DND-41 (cell line): ENCODE measurements at regions not wholly inside any gene's neighbourhood (a gene's known extent, or its start where the extent isn't known, plus 50 kb on each side); places are given as distances from the start of the nearest gene placed in this dataset.
"Not testable (repeated sequence)": the region's sequence is repeated elsewhere in the genome, so short reads cannot be mapped to it uniquely, and the experiment has no call there.

Experiments
- ATAC-seq: fragments of 200-7000 bp; cut with Tn5 transposase; 3 replicates; pipeline ENCODE4 v1.9.1; 2021; ENCODE audit warnings: low read depth; ENCODE audit not compliant: insufficient read depth
- DNase-seq: peaks from one replicate; pipeline ENCODE4 v3.0.0-alpha.2; 2020
- H2AFZ ChIP-seq: 2 replicates; pipeline ENCODE4 v1.6.0; 2012; ENCODE audit warnings: low read depth, low read length
- H3K27ac ChIP-seq: 2 replicates; pipeline ENCODE4 v1.5.1; 2012; ENCODE audit warnings: low read length, inconsistent platforms
- H3K27me3 ChIP-seq: fragments of 200-600 bp; sonication (generic); 2 replicates; pipeline ENCODE4 v1.6.0; 2012; ENCODE audit warnings: low read length, mild to moderate bottlenecking, inconsistent platforms; ENCODE audit not compliant: insufficient read depth, poor library complexity
- H3K36me3 ChIP-seq: 2 replicates; pipeline ENCODE4 v1.5.1; 2012; ENCODE audit warnings: low read length, inconsistent platforms; ENCODE audit not compliant: insufficient read depth
- H3K4me1 ChIP-seq: 2 replicates; pipeline ENCODE4 v1.5.1; 2012; ENCODE audit warnings: mild to moderate bottlenecking, low read length; ENCODE audit not compliant: insufficient read depth
- H3K4me2 ChIP-seq: 2 replicates; pipeline ENCODE4 v1.6.0; 2012; ENCODE audit warnings: mild to moderate bottlenecking, moderate library complexity, low read length, inconsistent platforms; ENCODE audit not compliant: insufficient read depth
- H3K4me3 ChIP-seq, 2 experiments: fragments of 200-600 bp in 1 of 2; shearing (Covaris generic) in 1 of 2; 2 replicates each; pipeline ENCODE4 v1.5.1; 2012 to 2016; ENCODE audit warnings: inconsistent platforms in 2 of 2, low read length in 2 of 2, mild to moderate bottlenecking in 2 of 2, low read depth in 1 of 2, moderate library complexity in 1 of 2
- H3K79me2 ChIP-seq: 2 replicates; pipeline ENCODE4 v1.6.0; 2012; ENCODE audit warnings: low read length, inconsistent platforms; ENCODE audit not compliant: insufficient read depth
- H3K9ac ChIP-seq: 2 replicates; pipeline ENCODE4 v1.6.0; 2012; ENCODE audit warnings: low read depth, mild to moderate bottlenecking, inconsistent platforms, low read length, moderate library complexity
- H3K9me3 ChIP-seq: 2 replicates; pipeline ENCODE4 v1.5.1; 2012; ENCODE audit warnings: low read length, moderate library complexity, mild to moderate bottlenecking, inconsistent platforms; ENCODE audit not compliant: insufficient read depth, severe bottlenecking
- H4K20me1 ChIP-seq: 2 replicates; pipeline ENCODE4 v1.6.0; 2012; ENCODE audit warnings: low read length; ENCODE audit not compliant: insufficient read depth
- EZH2 ChIP-seq: IDR thresholded peaks from 3 replicates; pipeline ENCODE4 v1.6.1; 2012; ENCODE audit warnings: borderline replicate concordance, low read depth, mild to moderate bottlenecking, moderate library complexity, low read length, inconsistent platforms; ENCODE audit not compliant: severe bottlenecking
- TF ChIP-seq, protein P1 (sequence below): IDR thresholded peaks from 2 replicates; pipeline ENCODE4 v1.5.1; 2012; ENCODE audit warnings: borderline replicate concordance, low read length, moderate library complexity, mild to moderate bottlenecking; ENCODE audit not compliant: poor library complexity, severe bottlenecking; ENCODE audit errors: extremely low read depth

DNA sequence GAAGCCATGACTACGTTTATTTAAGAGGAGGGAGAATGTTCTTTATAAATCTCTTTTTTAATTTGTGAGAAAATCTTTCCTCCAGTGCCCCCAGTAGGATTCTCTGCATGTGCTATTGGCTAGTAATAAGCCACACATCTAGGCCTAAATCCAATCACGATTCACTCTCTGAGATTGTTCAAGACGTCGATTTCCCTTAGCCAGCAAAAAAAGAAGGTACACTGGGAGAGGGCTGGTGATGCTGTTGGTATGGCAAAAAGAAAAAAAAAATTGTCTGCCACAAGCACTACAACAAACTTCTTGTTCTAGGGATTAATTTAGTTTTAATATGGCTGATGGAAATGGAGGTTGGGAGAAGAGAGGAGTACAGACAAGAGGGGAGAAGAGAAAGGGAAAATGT, 130.5 kb upstream of the MROH9 start:
- Histone ChIP-seq H3K4me1 (no peaks in the 10 kb centered on the region), H3K79me2 (no peaks in the 10 kb centered on the region), H4K20me1 (no peaks in the 10 kb centered on the region), H3K27me3 (no peaks in the 10 kb centered on the region), H3K27ac (no peak overlapping the region), H3K9me3 (no peaks in the 10 kb centered on the region), H3K4me3 (no peak overlapping the region), H3K36me3 (no peaks in the 10 kb centered on the region), H2AFZ (no peak overlapping the region), H3K9ac (no peak overlapping the region), H3K4me2 (no peak overlapping the region)
- ATAC-seq (no peak), DNase-seq (no peak)
- TF ChIP-seq, protein P1, sequence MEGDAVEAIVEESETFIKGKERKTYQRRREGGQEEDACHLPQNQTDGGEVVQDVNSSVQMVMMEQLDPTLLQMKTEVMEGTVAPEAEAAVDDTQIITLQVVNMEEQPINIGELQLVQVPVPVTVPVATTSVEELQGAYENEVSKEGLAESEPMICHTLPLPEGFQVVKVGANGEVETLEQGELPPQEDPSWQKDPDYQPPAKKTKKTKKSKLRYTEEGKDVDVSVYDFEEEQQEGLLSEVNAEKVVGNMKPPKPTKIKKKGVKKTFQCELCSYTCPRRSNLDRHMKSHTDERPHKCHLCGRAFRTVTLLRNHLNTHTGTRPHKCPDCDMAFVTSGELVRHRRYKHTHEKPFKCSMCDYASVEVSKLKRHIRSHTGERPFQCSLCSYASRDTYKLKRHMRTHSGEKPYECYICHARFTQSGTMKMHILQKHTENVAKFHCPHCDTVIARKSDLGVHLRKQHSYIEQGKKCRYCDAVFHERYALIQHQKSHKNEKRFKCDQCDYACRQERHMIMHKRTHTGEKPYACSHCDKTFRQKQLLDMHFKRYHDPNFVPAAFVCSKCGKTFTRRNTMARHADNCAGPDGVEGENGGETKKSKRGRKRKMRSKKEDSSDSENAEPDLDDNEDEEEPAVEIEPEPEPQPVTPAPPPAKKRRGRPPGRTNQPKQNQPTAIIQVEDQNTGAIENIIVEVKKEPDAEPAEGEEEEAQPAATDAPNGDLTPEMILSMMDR, result no peak
- TF ChIP-seq EZH2, result no peak

DNA sequence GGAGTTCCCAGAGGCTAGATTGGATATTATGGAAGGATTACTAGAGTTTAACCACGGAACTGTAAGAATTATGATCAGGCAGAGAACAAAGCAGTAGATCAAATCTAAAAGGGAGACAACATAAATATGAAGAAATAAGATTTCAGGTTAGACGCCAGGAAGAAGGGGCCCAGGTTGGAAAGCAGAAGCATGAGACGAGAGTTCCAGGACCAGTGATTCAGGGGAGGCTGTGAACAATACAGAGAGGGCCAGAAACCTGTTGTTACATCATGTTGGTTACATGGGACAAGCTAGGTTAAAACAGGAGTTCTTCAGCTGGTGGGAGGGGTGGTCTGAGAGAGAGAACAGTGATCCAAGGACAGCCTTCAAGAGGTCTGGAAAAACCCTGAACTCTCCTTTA, 128.4 kb upstream of the MROH9 start:
- Histone ChIP-seq H3K79me2 (no peaks in the 10 kb centered on the region), H4K20me1 (no peaks in the 10 kb centered on the region), H3K27ac (no peak overlapping the region), H3K36me3 (no peaks in the 10 kb centered on the region), H3K4me1 (no peaks in the 10 kb centered on the region), H3K4me3 (no peak overlapping the region), H3K9me3 (no peaks in the 10 kb centered on the region), H3K9ac (no peak overlapping the region), H3K27me3 (no peaks in the 10 kb centered on the region), H3K4me2 (no peak overlapping the region), H2AFZ (no peak overlapping the region)
- TF ChIP-seq EZH2, result no peak
- TF ChIP-seq, protein P1, result no peak
- ATAC-seq, result no peak
- no peak for DNase-seq

DNA sequence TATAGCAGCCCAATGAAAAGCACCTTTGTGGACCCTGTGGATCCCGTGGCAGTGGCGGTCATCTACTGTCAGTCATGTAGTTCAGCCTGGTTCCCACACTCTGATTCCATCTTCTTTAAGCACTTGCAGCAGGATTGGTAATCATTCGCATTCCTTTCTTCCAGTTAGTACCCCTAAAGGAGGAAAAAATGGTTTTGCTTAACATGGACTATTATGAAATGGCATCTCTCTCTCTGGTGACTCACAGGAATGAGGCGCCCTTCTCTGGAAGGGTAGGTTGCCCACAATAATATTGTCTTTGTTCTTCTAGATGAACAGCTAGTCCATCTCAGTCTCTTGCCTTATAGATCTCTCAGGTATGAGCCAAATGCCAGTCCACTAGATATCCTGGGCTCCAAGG, 127.9 kb upstream of the MROH9 start:
- Histone ChIP-seq H3K79me2 (no peaks in the 10 kb centered on the region), H3K27me3 (no peaks in the 10 kb centered on the region), H3K4me3 (no peak overlapping the region), H4K20me1 (no peaks in the 10 kb centered on the region), H3K9ac (no peak overlapping the region), H3K4me2 (no peak overlapping the region), H3K9me3 (no peaks in the 10 kb centered on the region), H3K27ac (no peak overlapping the region), H3K36me3 (no peaks in the 10 kb centered on the region), H2AFZ (no peak overlapping the region), H3K4me1 (no peaks in the 10 kb centered on the region)
- ATAC-seq (no peak), DNase-seq (no peak)
- TF ChIP-seq, protein P1, result no peak
- TF ChIP-seq EZH2, result no peak

DNA sequence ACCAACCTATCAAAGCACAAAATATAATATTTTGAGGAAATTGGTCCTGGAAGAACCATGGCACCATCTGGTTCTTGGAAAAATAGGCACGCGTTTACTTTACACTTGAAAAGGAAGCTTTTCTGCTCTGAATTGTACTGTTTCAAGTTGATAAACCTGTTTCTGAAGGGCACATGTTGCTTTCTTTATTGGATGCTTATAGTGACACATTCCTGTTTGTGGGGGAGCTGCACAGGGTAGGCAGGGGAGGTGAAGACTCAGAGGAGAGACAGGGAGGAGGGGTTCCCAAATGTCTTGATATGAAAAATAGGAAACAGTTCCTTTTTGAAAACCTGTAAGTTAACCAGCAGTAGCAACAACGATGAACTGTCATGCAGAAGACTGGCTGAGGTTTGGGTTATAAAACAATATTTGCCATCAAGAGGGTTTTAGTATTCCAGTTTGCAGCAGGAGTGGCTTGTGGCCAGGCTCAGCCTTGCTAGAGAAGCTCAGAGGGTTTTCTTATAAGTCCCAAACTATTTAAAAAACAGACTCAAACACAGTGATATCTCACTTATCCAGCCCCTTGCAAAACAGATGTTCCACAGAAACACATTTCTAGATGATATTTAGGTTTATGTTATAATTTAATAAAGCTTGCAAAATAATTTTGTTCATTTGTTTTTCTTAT, 127.0 kb upstream of the MROH9 start:
- Histone ChIP-seq H3K36me3 (no peaks in the 10 kb centered on the region), H3K79me2 (no peaks in the 10 kb centered on the region), H2AFZ (no peak overlapping the region), H3K4me1 (no peaks in the 10 kb centered on the region), H3K27ac (no peak overlapping the region), H3K27me3 (no peaks in the 10 kb centered on the region), H3K4me2 (no peak overlapping the region), H3K4me3 (no peak overlapping the region), H3K9ac (no peak overlapping the region), H4K20me1 (no peaks in the 10 kb centered on the region), H3K9me3 (no peaks in the 10 kb centered on the region)
- DNase-seq, result no peak
- TF ChIP-seq EZH2, result no peak
- no peak for ATAC-seq

DNA sequence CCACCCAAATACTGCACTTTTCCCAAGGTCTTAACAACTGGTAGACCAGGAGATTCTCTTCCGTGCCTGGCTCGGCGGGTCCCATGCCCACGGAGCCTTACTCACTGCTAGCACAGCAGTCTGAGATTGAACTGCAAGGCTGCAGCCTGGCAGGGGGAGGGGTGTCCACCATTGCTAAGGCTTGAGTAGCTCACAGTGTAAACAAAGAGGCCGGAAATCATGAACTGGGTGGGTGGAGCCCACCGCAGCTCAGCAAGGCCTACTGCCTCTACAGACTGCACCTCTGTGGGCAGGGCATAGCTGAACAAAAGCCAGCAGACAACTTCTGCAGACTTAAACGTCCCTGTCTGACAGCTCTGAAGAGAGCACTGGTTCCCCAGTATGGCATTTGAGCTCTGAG, 124.3 kb upstream of the MROH9 start:
- not testable (repeated sequence) for H3K27me3 ChIP-seq, DNase-seq, H3K36me3 ChIP-seq, H3K4me2 ChIP-seq, H3K9ac ChIP-seq, ATAC-seq, H3K4me3 ChIP-seq, H3K27ac ChIP-seq, H3K9me3 ChIP-seq, H3K79me2 ChIP-seq, H3K4me1 ChIP-seq, H4K20me1 ChIP-seq, H2AFZ ChIP-seq
